H9 (cell line): ENCODE measurements at regions not wholly inside any gene's neighbourhood (a gene's known extent, or its start where the extent isn't known, plus 50 kb on each side); places are given as distances from the start of the nearest gene placed in this dataset.

Experiments used
- DNase-seq: peaks from one replicate; pipeline ENCODE4 v3.0.0-alpha.2; 2017
- H2AFZ ChIP-seq: one replicate; pipeline ENCODE4 v1.6.1; 2013; ENCODE audit warnings: mild to moderate bottlenecking, low read length, control low read depth, moderate library complexity
- H2AK5ac ChIP-seq: 2 replicates; pipeline ENCODE4 v1.6.1; 2013; ENCODE audit warnings: low read length, control low read depth, mixed read lengths; ENCODE audit not compliant: insufficient read length
- H2BK120ac ChIP-seq: one replicate; pipeline ENCODE4 v1.6.1; 2013; ENCODE audit warnings: low read depth, mild to moderate bottlenecking, low read length, control low read depth, inconsistent platforms; ENCODE audit not compliant: poor library complexity, severe bottlenecking
- H2BK12ac ChIP-seq: 2 replicates; pipeline ENCODE4 v1.6.1; 2013; ENCODE audit warnings: low read length, control low read depth, mixed read lengths, low read depth; ENCODE audit not compliant: insufficient read length
- H2BK15ac ChIP-seq: 2 replicates; pipeline ENCODE4 v1.6.1; 2013; ENCODE audit warnings: low read depth, low read length, control low read depth
- H2BK20ac ChIP-seq: one replicate; pipeline ENCODE4 v1.6.1; 2013; ENCODE audit warnings: low read depth, mild to moderate bottlenecking, low read length, control low read depth, inconsistent platforms; ENCODE audit not compliant: poor library complexity, severe bottlenecking
- H2BK5ac ChIP-seq: 2 replicates; pipeline ENCODE4 v1.6.1; 2013; ENCODE audit warnings: low read length, control low read depth, mixed read lengths; ENCODE audit not compliant: insufficient read length
- H3K14ac ChIP-seq: 2 replicates; pipeline ENCODE4 v1.6.1; 2013; ENCODE audit warnings: low read length, control low read depth; ENCODE audit not compliant: insufficient read depth
- H3K18ac ChIP-seq: 2 replicates; pipeline ENCODE4 v1.6.1; 2013; ENCODE audit warnings: low read depth, mild to moderate bottlenecking, mixed read lengths, low read length, control low read depth; ENCODE audit not compliant: insufficient read length
- H3K23ac ChIP-seq: 2 replicates; pipeline ENCODE4 v1.6.1; 2013; ENCODE audit warnings: low read length, control low read depth, mixed read lengths, low read depth; ENCODE audit not compliant: insufficient read length
- H3K23me2 ChIP-seq: 2 replicates; pipeline ENCODE4 v1.6.1; 2013; ENCODE audit warnings: low read depth, mild to moderate bottlenecking, mixed read lengths, low read length, control low read depth; ENCODE audit not compliant: insufficient read length, poor library complexity, severe bottlenecking
- H3K27ac ChIP-seq: 2 replicates; pipeline ENCODE4 v1.5.1; 2013; ENCODE audit warnings: low read length, control low read depth, mixed read lengths, low read depth; ENCODE audit not compliant: insufficient read length
- H3K27me3 ChIP-seq: 2 replicates; pipeline ENCODE4 v1.6.1; 2013; ENCODE audit warnings: low read length, control low read depth, inconsistent platforms; ENCODE audit not compliant: insufficient read depth
- H3K4ac ChIP-seq: 2 replicates; pipeline ENCODE4 v1.6.1; 2013; ENCODE audit warnings: low read depth, mild to moderate bottlenecking, control low read depth, inconsistent platforms, low read length, moderate library complexity
- H3K4me1 ChIP-seq: 2 replicates; pipeline ENCODE4 v1.6.1; 2013; ENCODE audit warnings: low read length, control low read depth, inconsistent platforms; ENCODE audit not compliant: insufficient read depth
- H3K4me2 ChIP-seq: 2 replicates; pipeline ENCODE4 v1.6.1; 2013; ENCODE audit warnings: low read length, control low read depth, mixed read lengths; ENCODE audit not compliant: insufficient read length, insufficient read depth
- H3K56ac ChIP-seq: 2 replicates; pipeline ENCODE4 v1.6.1; 2013; ENCODE audit warnings: low read depth, mild to moderate bottlenecking, mixed read lengths, low read length, control low read depth; ENCODE audit not compliant: insufficient read length
- H3K79me1 ChIP-seq: 2 replicates; pipeline ENCODE4 v1.6.1; 2013; ENCODE audit warnings: low read depth, mild to moderate bottlenecking, moderate library complexity, low read length, control low read depth, inconsistent platforms; ENCODE audit not compliant: insufficient read depth, poor library complexity, severe bottlenecking
- H3K79me2 ChIP-seq: 2 replicates; pipeline ENCODE4 v1.6.1; 2013; ENCODE audit warnings: low read length, control low read depth, inconsistent platforms; ENCODE audit not compliant: insufficient read depth
- H3K9ac ChIP-seq: 2 replicates; pipeline ENCODE4 v1.6.1; 2013; ENCODE audit warnings: low read length, control low read depth, mixed read lengths; ENCODE audit not compliant: insufficient read length; ENCODE audit errors: extremely low read depth
- H3K9me3 ChIP-seq: one replicate; pipeline ENCODE4 v1.6.1; 2013; ENCODE audit warnings: low read depth, low read length, inconsistent platforms; ENCODE audit not compliant: control insufficient read depth
- H3T11ph ChIP-seq: one replicate; pipeline ENCODE4 v1.6.1; 2013; ENCODE audit warnings: mild to moderate bottlenecking, low read length, control low read depth, inconsistent platforms
- H4K20me1 ChIP-seq: one replicate; pipeline ENCODE4 v1.6.1; 2013; ENCODE audit not compliant: control insufficient read depth, insufficient read length, insufficient read depth
- H4K5ac ChIP-seq: 2 replicates; pipeline ENCODE4 v1.6.1; 2013; ENCODE audit warnings: low read depth, mild to moderate bottlenecking, mixed read lengths, low read length, control low read depth; ENCODE audit not compliant: insufficient read length
- H4K8ac ChIP-seq: replicated peaks from 2 replicates; pipeline ENCODE4 v1.6.1; 2013; ENCODE audit warnings: low read length, control low read depth, mixed read lengths, low read depth; ENCODE audit not compliant: insufficient read length
- H4K91ac ChIP-seq: 2 replicates; pipeline ENCODE4 v1.6.1; 2013; ENCODE audit warnings: low read depth, mild to moderate bottlenecking, moderate library complexity, mixed read lengths, low read length, control low read depth; ENCODE audit not compliant: insufficient read length
- H3K27ac Mint-ChIP-seq, 3 experiments: 2 replicates in 2 of 3; 3 replicates in 1 of 3; pipeline ENCODE4 v1.8.0; 2020 to 2021; ENCODE audit warnings: mixed read lengths in 3 of 3, mild to moderate bottlenecking in 1 of 3, moderate library complexity in 1 of 3
- H3K27me3 Mint-ChIP-seq: 2 replicates; pipeline ENCODE4 v1.8.0; 2021; ENCODE audit warnings: low read depth, mild to moderate bottlenecking, moderate library complexity, mixed read lengths
- H3K36me3 Mint-ChIP-seq, 3 experiments: 2 replicates in 2 of 3; 3 replicates in 1 of 3; pipeline ENCODE4 v1.8.0; 2020 to 2021; ENCODE audit warnings: low read depth in 3 of 3, mixed read lengths in 3 of 3; ENCODE audit not compliant: insufficient read depth in 1 of 3
- H3K4me1 Mint-ChIP-seq, 2 experiments: 2 replicates each; pipeline ENCODE4 v1.8.0; 2020; ENCODE audit warnings: mixed read lengths in 2 of 2
- H3K4me3 Mint-ChIP-seq, 2 experiments: 2 replicates in 1 of 2; 3 replicates in 1 of 2; pipeline ENCODE4 v1.8.0; 2020 to 2021; ENCODE audit warnings: mild to moderate bottlenecking in 2 of 2, mixed read lengths in 2 of 2, moderate library complexity in 1 of 2
- H3K9me3 Mint-ChIP-seq, 2 experiments: 2 replicates in 1 of 2; 3 replicates in 1 of 2; pipeline ENCODE4 v1.8.0; 2020; ENCODE audit warnings: mild to moderate bottlenecking in 2 of 2, mixed read lengths in 2 of 2, moderate library complexity in 1 of 2
- CTCF ChIP-seq: fragments of 200-600 bp; sonication (generic); conservative IDR thresholded peaks from 3 replicates; pipeline ENCODE4 v1.8.0; 2021; ENCODE audit warnings: antibody characterized with exemption, mild to moderate bottlenecking
- WGBS: extraction: QIAGEN DNeasy Blood & Tissue Kit; methylation state at CpG from one replicate; pipeline ENCODE4 v1.1.7; 2013; ENCODE audit warnings: missing lambda C conversion rate, low lambda C conversion rate, mixed read lengths; ENCODE audit not compliant: insufficient read length; ENCODE audit errors: extremely low coverage; 5-methylcytosine and 5-hydroxymethylcytosine counted together

GRCh38 chr2:11889101-11889850, 142.8 kb downstream of the LPIN1 start:
- Histone ChIP-seq H4K20me1 (no peaks in the 10 kb centered on the region), H2AFZ (no peak overlapping the region), H3T11ph (no peak overlapping the region), H3K9ac (no peak overlapping the region), H3K79me1 (no peaks in the 10 kb centered on the region), H3K56ac (no peak overlapping the region), H2BK15ac (no peak overlapping the region), H2BK20ac (no peak overlapping the region), H2AK5ac (no peak overlapping the region), H3K4me2 (no peak overlapping the region), H2BK5ac (no peak overlapping the region), H3K18ac (no peak overlapping the region), H2BK12ac (no peak overlapping the region), H3K27ac (no peak overlapping the region), H4K5ac (no peak overlapping the region), H3K4me1 (no peaks in the 10 kb centered on the region; the same call in 1 of the 2 replicates), H3K79me2 (no peaks in the 10 kb centered on the region), H4K91ac (no peak overlapping the region), H3K23me2 (no peaks in the 10 kb centered on the region), H3K23ac (no peak overlapping the region), H4K8ac (no peak overlapping the region), H3K4ac (no peak overlapping the region), H3K27me3 (no peaks in the 10 kb centered on the region), H2BK120ac (no peak overlapping the region), H3K14ac (no peak overlapping the region), H3K9me3 (no peaks in the 10 kb centered on the region)
- Mint-ChIP-seq H3K4me1 (peaks cover 0 to 2% of the 10 kb centered on the region in 2 experiments; a peak in 1 of 4 replicates), H3K27me3 (peaks cover 3% of the 10 kb centered on the region), H3K36me3 (peaks cover 10 to 25% (median 14%) of the 10 kb centered on the region in 3 experiments), H3K9me3 (peaks cover 31 to 34% of the 10 kb centered on the region in 2 experiments), H3K27ac (no peak overlapping the region), H3K4me3 (no peak overlapping the region)
- no CpG with 5 or more reads among the region's 2 CpGs for WGBS
- no peak for DNase-seq
- TF ChIP-seq CTCF, result no peak
